ENCODE measurements at regions not wholly inside any gene's neighbourhood (a gene's known extent, or its start where the extent isn't known, plus 50 kb on each side); places are given as distances from the start of the nearest gene placed in this dataset.

DNA sequence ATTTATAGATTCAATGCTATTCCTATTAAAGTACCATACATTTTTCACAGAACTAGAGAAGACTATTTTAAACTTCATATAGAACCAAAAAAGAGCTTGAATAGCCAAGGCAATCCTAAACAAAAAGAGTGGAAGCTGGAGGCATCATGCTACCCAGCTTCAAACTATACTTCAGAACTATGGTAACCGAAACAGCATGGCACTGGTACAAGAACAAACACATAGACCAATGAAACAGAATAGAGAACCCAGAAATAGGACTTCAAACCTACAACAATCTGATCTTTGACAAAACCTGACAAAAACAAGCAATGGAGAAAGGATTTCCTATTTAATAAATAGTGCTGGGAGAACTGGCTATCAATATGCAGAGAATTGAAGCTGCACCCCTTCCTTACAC is 134.2 kb upstream of the PAQR3 start:
- TF ChIP-seq CTCF (IDR thresholded peaks at IDR 0.05): no peak
- no peak for TF ChIP-seq POLR2A (IDR thresholded peaks at IDR 0.05)
